GM12892 (cell line): ENCODE measurements at regions not wholly inside any gene's neighbourhood (a gene's known extent, or its start where the extent isn't known, plus 50 kb on each side); places are given as distances from the start of the nearest gene placed in this dataset.
A peak's percentile ranks its signal among the peaks of the same experiment; 100 is the strongest.

Experiments
- DNase-seq: peaks from one replicate; pipeline ENCODE4 v3.0.0; 2011; ENCODE audit not compliant: insufficient read length
- FAIRE-seq: peaks from 2 replicates; lab custom pipeline; 2011; peaks lifted over from hg19 to GRCh38; lab: Jason Lieb, UNC
- POLR2A ChIP-seq: IDR thresholded peaks from 2 replicates; pipeline ENCODE4 v1.6.1; 2011; ENCODE audit warnings: low read depth, low read length, control low read depth
- POLR2AphosphoS5 ChIP-seq: IDR thresholded peaks from 2 replicates; pipeline ENCODE4 v1.6.1; 2011; ENCODE audit warnings: low read depth, low read length, control low read depth
- TAF1 ChIP-seq: IDR thresholded peaks from 2 replicates; pipeline ENCODE4 v1.6.1; 2011; ENCODE audit warnings: low read depth, mild to moderate bottlenecking, control low read depth, low read length, borderline replicate concordance

- FAIRE-seq, result no peak
- TF ChIP-seq POLR2A (no peak), POLR2AphosphoS5 (no peak), TAF1 (no peak)
- no peak for DNase-seq
These were observed 196.9 kb downstream of the FOXA2 start for GRCh38 chr20:22387452-22387851.

DNA sequence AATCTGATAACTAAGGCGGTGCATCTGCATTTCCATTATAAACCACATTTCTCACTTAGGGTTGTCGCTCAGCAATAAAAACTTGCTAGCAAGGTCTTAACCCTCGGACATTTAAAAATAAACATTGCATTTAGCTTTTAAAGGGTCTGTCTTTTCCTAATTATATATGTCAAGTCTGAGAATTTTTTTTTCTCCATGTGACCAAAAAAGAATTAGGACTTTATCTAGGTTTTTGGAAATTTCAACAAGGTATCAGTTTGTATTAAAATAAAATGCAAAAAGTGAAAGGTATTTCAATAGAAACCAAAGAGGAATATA is 198.1 kb downstream of the FOXA2 start:
- TF ChIP-seq TAF1 (no peak), POLR2A (no peak), POLR2AphosphoS5 (no peak)
- DNase-seq (no peak), FAIRE-seq (no peak)

- DNase-seq (no peak), FAIRE-seq (no peak)
- no peak for TF ChIP-seq TAF1
- TF ChIP-seq POLR2A, result no peak
These were observed 198.6 kb downstream of the FOXA2 start for GRCh38 chr20:22385602-22386305.

GRCh38 chr20:22384978-22385377 is 199.4 kb downstream of the FOXA2 start:
- FAIRE-seq, result no peak
- DNase-seq, result no peak
- no peak for TF ChIP-seq POLR2A
- no peak for TF ChIP-seq TAF1
- TF ChIP-seq POLR2AphosphoS5, result no peak

DNA sequence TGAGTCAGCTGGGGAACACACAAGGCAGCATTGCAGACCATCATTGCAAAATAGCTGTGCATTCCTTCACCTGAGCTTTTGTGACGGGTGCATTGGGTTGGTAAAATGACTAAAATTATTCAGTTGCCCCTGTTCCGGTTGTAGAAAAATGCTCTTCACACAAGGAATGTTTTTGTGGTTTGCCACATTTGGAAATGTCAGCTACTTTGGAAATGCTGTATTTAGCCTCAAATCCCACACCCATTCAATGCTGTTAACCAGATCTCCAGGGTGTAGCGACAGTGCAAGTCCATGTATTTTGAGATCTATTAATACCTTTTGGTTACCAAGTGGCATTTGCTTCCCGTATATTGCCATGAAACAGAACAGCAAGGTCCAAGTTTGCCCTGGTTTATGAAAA is 201.2 kb downstream of the FOXA2 start:
- no peak for DNase-seq
- no peak for TF ChIP-seq TAF1
- no peak for TF ChIP-seq POLR2AphosphoS5
- no peak for TF ChIP-seq POLR2A

DNA sequence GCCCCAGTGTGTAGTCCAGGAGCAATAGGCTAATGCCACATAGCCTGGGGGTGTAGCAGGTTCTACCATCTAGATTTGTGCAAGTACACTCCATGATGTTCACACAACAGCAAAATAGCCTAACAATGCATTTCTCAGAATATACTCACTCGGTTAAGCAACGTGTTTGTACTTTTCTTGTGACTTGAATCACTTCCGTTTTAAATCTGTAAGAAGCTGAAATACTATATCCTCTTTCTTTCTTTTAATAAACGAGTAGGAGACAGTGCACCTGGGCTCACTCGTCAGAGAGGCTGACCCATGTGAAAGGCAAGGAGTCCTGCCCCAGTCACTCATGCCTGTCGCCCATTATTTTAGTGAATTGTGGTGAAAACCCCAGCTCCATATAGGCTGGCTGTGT is 201.6 kb downstream of the FOXA2 start:
- DNase-seq, result no peak
- peak; percentile 53 for FAIRE-seq
- TF ChIP-seq POLR2A (no peak), POLR2AphosphoS5 (no peak), TAF1 (no peak)

More for the DNA sequence above, 201.2 kb downstream of the FOXA2 start:
- FAIRE-seq, result no peak

DNA sequence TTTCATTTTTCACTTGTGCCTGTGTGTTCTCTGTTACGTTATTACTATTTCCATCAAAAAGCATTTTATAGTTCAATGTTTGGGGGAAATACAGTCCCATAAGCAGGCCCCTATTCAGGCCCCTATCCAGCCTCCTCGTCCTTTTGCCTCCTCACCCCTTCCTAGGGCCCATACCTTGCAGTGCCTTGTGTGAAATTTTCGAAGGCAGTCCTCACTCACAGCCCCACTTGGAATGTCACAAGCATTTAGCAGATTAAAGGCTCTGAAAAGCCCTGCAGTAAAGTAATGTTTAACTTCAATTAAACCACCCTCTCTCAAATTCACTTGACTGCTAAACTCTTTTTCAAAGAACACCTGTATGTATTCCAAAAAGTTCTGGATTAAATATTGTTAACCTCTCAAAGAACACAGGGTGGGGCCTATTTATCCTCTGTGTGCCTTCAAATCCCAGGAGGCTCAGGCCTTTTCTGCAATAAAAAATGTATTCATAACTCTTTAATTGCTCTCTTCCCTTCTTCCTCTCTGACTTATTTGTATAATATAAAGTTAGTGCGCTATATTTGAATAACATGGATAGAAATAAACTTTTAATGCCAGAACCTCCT is 202.5 kb downstream of the FOXA2 start:
- FAIRE-seq (no peak), DNase-seq (no peak)
- TF ChIP-seq TAF1, result no peak
- no peak for TF ChIP-seq POLR2A
- TF ChIP-seq POLR2AphosphoS5, result no peak

GRCh38 chr20:22379472-22379871 is 204.9 kb downstream of the FOXA2 start:
- TF ChIP-seq TAF1 (no peak), POLR2AphosphoS5 (no peak), POLR2A (no peak)
- FAIRE-seq (no peak), DNase-seq (no peak)

- no peak for TF ChIP-seq TAF1
- no peak for TF ChIP-seq POLR2AphosphoS5
- no peak for TF ChIP-seq POLR2A
- no peak for DNase-seq
These were observed 209.4 kb downstream of the FOXA2 start for GRCh38 chr20:22374678-22375590.

GRCh38 chr20:22374066-22374465 is 210.3 kb downstream of the FOXA2 start:
- TF ChIP-seq POLR2A, result no peak
- TF ChIP-seq POLR2AphosphoS5, result no peak
- TF ChIP-seq TAF1, result no peak
- DNase-seq (no peak), FAIRE-seq (no peak)

More at GRCh38 chr20:22374678-22375590, 209.4 kb downstream of the FOXA2 start:
- FAIRE-seq, result no peak

DNA sequence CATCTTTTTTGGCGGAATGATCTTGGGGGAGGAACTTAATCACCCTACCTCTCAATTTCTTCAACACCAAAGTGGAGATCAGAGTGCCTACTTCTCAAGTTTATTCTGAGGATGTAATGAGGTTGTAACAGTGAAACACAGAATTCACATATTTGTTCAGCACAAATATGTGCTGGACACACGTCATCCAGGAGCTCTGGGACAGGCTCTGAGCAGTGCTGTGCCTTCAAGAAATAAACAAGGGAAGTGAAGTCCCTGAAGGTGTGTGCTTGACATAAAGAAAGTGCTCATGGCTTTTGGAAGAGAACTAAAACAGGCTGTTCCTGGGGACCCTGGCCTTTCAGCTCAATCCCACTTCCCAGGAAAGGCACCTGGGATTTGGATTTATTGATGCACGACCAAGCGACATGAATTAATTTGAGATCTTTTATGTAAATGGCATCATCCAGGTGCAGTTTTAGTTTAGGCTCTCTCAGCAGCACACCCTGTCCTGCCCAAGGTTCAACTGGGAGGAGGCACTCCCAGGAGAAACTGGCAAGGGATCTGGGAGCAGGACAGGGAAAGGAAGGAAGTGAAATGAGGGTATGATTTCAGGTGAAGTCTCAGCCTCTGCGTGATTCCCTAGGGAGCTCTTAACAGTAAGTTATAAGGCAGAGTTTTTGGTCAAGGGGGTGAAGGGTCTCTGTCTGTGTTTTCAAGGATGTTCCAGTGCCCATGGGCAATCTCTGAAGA is 211.0 kb downstream of the FOXA2 start:
- FAIRE-seq, result no peak
- TF ChIP-seq POLR2A (no peak), POLR2AphosphoS5 (no peak), TAF1 (no peak)
- no peak for DNase-seq
